ENCODE measurements at regions not wholly inside any gene's neighbourhood (a gene's known extent, or its start where the extent isn't known, plus 50 kb on each side); places are given as distances from the start of the nearest gene placed in this dataset.
A peak's percentile ranks its signal among the peaks of the same experiment; 100 is the strongest.
"Not testable (repeated sequence)": the region's sequence is repeated elsewhere in the genome, so short reads cannot be mapped to it uniquely, and the experiment has no call there.

GRCh38 chr14:83153081-83153480, 1619.4 kb upstream of the SEL1L start:
- no peak for DNase-seq

- DNase-seq: no peak
These were observed 1628.8 kb upstream of the SEL1L start for GRCh38 chr14:83162361-83162929.

- no peak for DNase-seq
These were observed 1629.4 kb upstream of the SEL1L start for GRCh38 chr14:83163016-83163415.

GRCh38 chr14:83164016-83164415, 1630.4 kb upstream of the SEL1L start:
- peak in 1 of 2 experiments; percentile 26 for DNase-seq

- DNase-seq: no peak
These were observed 1630.9 kb upstream of the SEL1L start for GRCh38 chr14:83164591-83164990.

GRCh38 chr14:83170165-83170564, 1636.5 kb upstream of the SEL1L start:
- no peak for DNase-seq

GRCh38 chr14:83171761-83172160, 1638.1 kb upstream of the SEL1L start:
- DNase-seq: no peak

- DNase-seq: no peak
These were observed 1638.7 kb upstream of the SEL1L start for GRCh38 chr14:83172363-83172762.

GRCh38 chr14:83173687-83174086, 1640.0 kb upstream of the SEL1L start:
- DNase-seq: no peak

- no peak for DNase-seq
These were observed 1650.9 kb upstream of the SEL1L start for GRCh38 chr14:83184531-83184930.

GRCh38 chr14:83188311-83188710, 1654.7 kb upstream of the SEL1L start:
- DNase-seq: not testable (repeated sequence)

GRCh38 chr14:83196236-83196635, 1662.6 kb upstream of the SEL1L start:
- no peak for DNase-seq

GRCh38 chr14:83197271-83197670, 1663.6 kb upstream of the SEL1L start:
- DNase-seq: no peak

- no peak for DNase-seq
These were observed 1673.9 kb upstream of the SEL1L start for GRCh38 chr14:83207550-83207949.

GRCh38 chr14:83208341-83208740, 1674.7 kb upstream of the SEL1L start:
- DNase-seq: no peak

GRCh38 chr14:83217492-83217891, 1683.8 kb upstream of the SEL1L start:
- no peak for DNase-seq

GRCh38 chr14:83247924-83248639, 1714.4 kb upstream of the SEL1L start:
- DNase-seq: no peak

GRCh38 chr14:83251402-83251801, 1717.7 kb upstream of the SEL1L start:
- no peak for DNase-seq

GRCh38 chr14:83253870-83254269, 1720.2 kb upstream of the SEL1L start:
- DNase-seq: no peak

GRCh38 chr14:83255015-83255726, 1721.5 kb upstream of the SEL1L start:
- DNase-seq: no peak

- DNase-seq: no peak
These were observed 1722.1 kb upstream of the SEL1L start for GRCh38 chr14:83255727-83256090.

- no peak for DNase-seq
These were observed 1724.1 kb upstream of the SEL1L start for GRCh38 chr14:83257466-83258439.

GRCh38 chr14:83260751-83261150, 1727.1 kb upstream of the SEL1L start:
- no peak for DNase-seq

Data from SW 1271 (cell line).